GM12874 (cell line): ENCODE measurements at regions not wholly inside any gene's neighbourhood (a gene's known extent, or its start where the extent isn't known, plus 50 kb on each side); places are given as distances from the start of the nearest gene placed in this dataset.

Experiments used
- CTCF ChIP-seq: IDR thresholded peaks from 2 replicates; pipeline ENCODE4 v1.5.1; 2011; ENCODE audit warnings: low read depth, mild to moderate bottlenecking, control low read depth, low read length, moderate library complexity; ENCODE audit not compliant: insufficient read depth

- no peak for TF ChIP-seq CTCF
These were observed 342.9 kb upstream of the ADGRL3 start for GRCh38 chr4:60857130-60857753.

GRCh38 chr4:60863442-60863841 is 336.7 kb upstream of the ADGRL3 start:
- TF ChIP-seq CTCF: no peak

- no peak for TF ChIP-seq CTCF
These were observed 334.9 kb upstream of the ADGRL3 start for GRCh38 chr4:60865273-60865672.

GRCh38 chr4:60868232-60868960 is 331.7 kb upstream of the ADGRL3 start:
- no peak for TF ChIP-seq CTCF

- no peak for TF ChIP-seq CTCF
These were observed 320.9 kb upstream of the ADGRL3 start for GRCh38 chr4:60879135-60879701.

- TF ChIP-seq CTCF: no peak
These were observed 315.5 kb upstream of the ADGRL3 start for GRCh38 chr4:60884587-60884986.

- no peak for TF ChIP-seq CTCF
These were observed 315.1 kb upstream of the ADGRL3 start for GRCh38 chr4:60885011-60885410.
